GM19438 (cell line): ENCODE measurements at regions not wholly inside any gene's neighbourhood (a gene's known extent, or its start where the extent isn't known, plus 50 kb on each side); places are given as distances from the start of the nearest gene placed in this dataset.
"Not testable (repeated sequence)": the region's sequence is repeated elsewhere in the genome, so short reads cannot be mapped to it uniquely, and the experiment has no call there.

Experiments
- ATAC-seq: cut with Tn5 transposase; IDR thresholded peaks from one replicate; pipeline ENCODE4 v1.9.1; 2021; ENCODE audit warnings: low read depth; ENCODE audit not compliant: unreplicated experiment

- no peak for ATAC-seq
Observed at GRCh38 chr2:78127424-78127823, 605.2 kb upstream of the LRRTM4 start.

GRCh38 chr2:78132391-78133370 lies 610.5 kb upstream of the LRRTM4 start:
- no peak for ATAC-seq

- ATAC-seq: no peak
Observed at GRCh38 chr2:78145395-78145996, 623.3 kb upstream of the LRRTM4 start.

- ATAC-seq: no peak
Observed at GRCh38 chr2:78145997-78146722, 624.0 kb upstream of the LRRTM4 start.

- ATAC-seq: no peak
Observed at GRCh38 chr2:78147466-78147865, 625.3 kb upstream of the LRRTM4 start.

GRCh38 chr2:78154586-78154985 lies 632.4 kb upstream of the LRRTM4 start:
- ATAC-seq: no peak

- no peak for ATAC-seq
Observed at GRCh38 chr2:78162202-78162601, 640.0 kb upstream of the LRRTM4 start.

GRCh38 chr2:78172157-78172556 lies 650.0 kb upstream of the LRRTM4 start:
- ATAC-seq: not testable (repeated sequence)

- no peak for ATAC-seq
Observed at GRCh38 chr2:78175645-78176044, 653.5 kb upstream of the LRRTM4 start.

- ATAC-seq: no peak
Observed at GRCh38 chr2:78201064-78201575, 678.9 kb upstream of the LRRTM4 start.

- ATAC-seq: no peak
Observed at GRCh38 chr2:78202366-78202765, 680.2 kb upstream of the LRRTM4 start.

GRCh38 chr2:78202986-78203670 lies 681.0 kb upstream of the LRRTM4 start:
- ATAC-seq: no peak

GRCh38 chr2:78218066-78218465 lies 695.9 kb upstream of the LRRTM4 start:
- no peak for ATAC-seq

- ATAC-seq: no peak
Observed at GRCh38 chr2:78237704-78238103, 715.5 kb upstream of the LRRTM4 start.

GRCh38 chr2:78245394-78246135 lies 723.4 kb upstream of the LRRTM4 start:
- ATAC-seq: no peak

GRCh38 chr2:78251708-78252107 lies 729.5 kb upstream of the LRRTM4 start:
- no peak for ATAC-seq

GRCh38 chr2:78260861-78261260 lies 738.7 kb upstream of the LRRTM4 start:
- ATAC-seq: no peak

- ATAC-seq: no peak
Observed at GRCh38 chr2:78261454-78261853, 739.3 kb upstream of the LRRTM4 start.

GRCh38 chr2:78262089-78262488 lies 739.9 kb upstream of the LRRTM4 start:
- not testable (repeated sequence) for ATAC-seq
